Retinal pigment epithelial cell (primary cell): ENCODE measurements at regions not wholly inside any gene's neighbourhood (a gene's known extent, or its start where the extent isn't known, plus 50 kb on each side); places are given as distances from the start of the nearest gene placed in this dataset.

Experiments used
- DNase-seq: peaks from one replicate; pipeline ENCODE4 v3.0.0-alpha.2; 2010; ENCODE audit warnings: low read depth
- H3K4me3 ChIP-seq: 2 replicates; pipeline ENCODE4 v1.5.1; 2011; ENCODE audit warnings: mild to moderate bottlenecking, low read length, control low read depth, moderate library complexity
- CTCF ChIP-seq: conservative IDR thresholded peaks from 2 replicates; pipeline ENCODE4 v1.5.1; 2011; ENCODE audit warnings: low read depth, low read length, control low read depth, inconsistent platforms

GRCh38 chr10:131503992-131504391, 192.5 kb upstream of the TCERG1L start:
- TF ChIP-seq CTCF, result no peak
- no peak overlapping the region for H3K4me3 ChIP-seq
- DNase-seq, result no peak

- H3K4me3 ChIP-seq, result no peak overlapping the region
- DNase-seq, result no peak
- no peak for TF ChIP-seq CTCF
Measured at GRCh38 chr10:131511391-131511790, 199.9 kb upstream of the TCERG1L start.

- H3K4me3 ChIP-seq, result no peak overlapping the region
- TF ChIP-seq CTCF, result no peak
- no peak for DNase-seq
Measured at GRCh38 chr10:131512852-131513251, 201.3 kb upstream of the TCERG1L start.

- no peak overlapping the region for H3K4me3 ChIP-seq
- no peak for DNase-seq
- no peak for TF ChIP-seq CTCF
Measured at GRCh38 chr10:131513445-131513844, 201.9 kb upstream of the TCERG1L start.

- no peak for TF ChIP-seq CTCF
- no peak overlapping the region for H3K4me3 ChIP-seq
- no peak for DNase-seq
Measured at GRCh38 chr10:131513901-131514300, 202.4 kb upstream of the TCERG1L start.

- no peak for TF ChIP-seq CTCF
- H3K4me3 ChIP-seq, result no peak overlapping the region
- DNase-seq, result no peak
Measured at GRCh38 chr10:131514454-131514853, 202.9 kb upstream of the TCERG1L start.

- H3K4me3 ChIP-seq, result no peak overlapping the region
- DNase-seq, result no peak
- TF ChIP-seq CTCF, result no peak
Measured at GRCh38 chr10:131516285-131516684, 204.8 kb upstream of the TCERG1L start.
